HG03108 (cell line): ENCODE measurements at regions not wholly inside any gene's neighbourhood (a gene's known extent, or its start where the extent isn't known, plus 50 kb on each side); places are given as distances from the start of the nearest gene placed in this dataset.

Experiments
- ATAC-seq: cut with Tn5 transposase; IDR thresholded peaks from one replicate; pipeline ENCODE4 v1.9.1; 2021; ENCODE audit warnings: moderate library complexity; ENCODE audit not compliant: unreplicated experiment

GRCh38 chrX:69028006-69028760 lies 137.1 kb downstream of the PJA1 start:
- peak; percentile 87 for ATAC-seq

GRCh38 chrX:69027181-69028005 lies 137.9 kb downstream of the PJA1 start:
- ATAC-seq: no peak

GRCh38 chrX:69025802-69026301 lies 139.4 kb downstream of the PJA1 start:
- ATAC-seq: no peak

GRCh38 chrX:69024931-69025330 lies 140.3 kb downstream of the PJA1 start:
- ATAC-seq: no peak

GRCh38 chrX:69024161-69024736 lies 141.0 kb downstream of the PJA1 start:
- no peak for ATAC-seq

GRCh38 chrX:69022430-69022829 lies 142.8 kb downstream of the PJA1 start:
- ATAC-seq: no peak

GRCh38 chrX:69021141-69021960 lies 143.9 kb downstream of the PJA1 start:
- ATAC-seq: no peak

- no peak for ATAC-seq
Measured at GRCh38 chrX:69020316-69020715, 144.9 kb downstream of the PJA1 start.

GRCh38 chrX:69019073-69019890 lies 146.0 kb downstream of the PJA1 start:
- no peak for ATAC-seq

- no peak for ATAC-seq
Measured at GRCh38 chrX:69018416-69019072, 146.7 kb downstream of the PJA1 start.

- no peak for ATAC-seq
Measured at GRCh38 chrX:69016293-69016941, 148.8 kb downstream of the PJA1 start.

GRCh38 chrX:69015564-69016292 lies 149.5 kb downstream of the PJA1 start:
- no peak for ATAC-seq

- ATAC-seq: no peak
Measured at GRCh38 chrX:69015156-69015555, 150.1 kb downstream of the PJA1 start.

GRCh38 chrX:69014200-69014599 lies 151.1 kb downstream of the PJA1 start:
- no peak for ATAC-seq

- ATAC-seq: no peak
Measured at GRCh38 chrX:69010339-69010738, 154.9 kb downstream of the PJA1 start.

- ATAC-seq: no peak
Measured at GRCh38 chrX:69000877-69001276, 164.4 kb downstream of the PJA1 start.

- no peak for ATAC-seq
Measured at GRCh38 chrX:68999931-69000330, 165.3 kb downstream of the PJA1 start.

- no peak for ATAC-seq
Measured at GRCh38 chrX:68999356-68999755, 165.9 kb downstream of the PJA1 start.
